ENCODE measurements at regions not wholly inside any gene's neighbourhood (a gene's known extent, or its start where the extent isn't known, plus 50 kb on each side); places are given as distances from the start of the nearest gene placed in this dataset.

DNA sequence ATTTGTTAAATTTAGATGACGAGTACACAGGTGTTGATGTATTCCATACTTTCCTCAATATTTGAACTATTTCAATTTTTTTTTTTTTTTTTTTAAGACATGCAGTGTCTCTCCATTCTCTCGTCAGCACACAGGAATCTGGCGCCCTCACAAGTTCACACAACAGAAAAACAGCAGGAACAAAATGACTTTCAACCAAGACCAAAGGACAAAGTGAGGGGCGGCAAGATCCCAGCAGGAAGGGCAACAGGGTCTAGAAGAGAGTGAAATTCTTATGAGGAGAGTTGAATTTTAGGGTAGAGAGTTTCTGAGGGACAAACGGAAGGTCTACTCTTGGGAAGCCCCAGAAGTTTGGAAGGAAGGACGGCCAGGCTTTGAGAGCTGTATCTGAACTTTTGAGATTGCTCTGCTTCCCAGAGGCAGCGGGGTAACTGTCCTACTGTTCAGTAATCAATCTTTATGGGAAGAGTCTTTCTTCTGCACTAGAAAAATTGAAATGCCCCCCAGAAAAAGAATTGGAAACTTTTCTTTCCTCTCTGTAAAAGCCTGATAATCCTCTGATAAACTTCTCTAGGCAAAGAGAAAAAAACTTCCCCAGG lies 760.2 kb downstream of the RAB28 start:
- H3K27ac ChIP-seq: no peak overlapping the region
- peaks cover 0 to 5% (median 0%) of the 10 kb centered on the region in 9 donors for H3K27me3 ChIP-seq
- peaks cover 0 to 6% (median 0%) of the 10 kb centered on the region in 12 donors for H3K4me1 ChIP-seq
- peak in 1 of 4 donors; percentile 41 for ATAC-seq
- peak overlapping the region in 1 of 12 donors; percentile 28 for H3K4me3 ChIP-seq
- 16 to 30% (median 23%) methylated on average over 7 of the region's 7 CpGs for WGBS, 4 donors
- peak in 1 of 5 donors; percentile 44 for DNase-seq
- TF ChIP-seq, protein P1, sequence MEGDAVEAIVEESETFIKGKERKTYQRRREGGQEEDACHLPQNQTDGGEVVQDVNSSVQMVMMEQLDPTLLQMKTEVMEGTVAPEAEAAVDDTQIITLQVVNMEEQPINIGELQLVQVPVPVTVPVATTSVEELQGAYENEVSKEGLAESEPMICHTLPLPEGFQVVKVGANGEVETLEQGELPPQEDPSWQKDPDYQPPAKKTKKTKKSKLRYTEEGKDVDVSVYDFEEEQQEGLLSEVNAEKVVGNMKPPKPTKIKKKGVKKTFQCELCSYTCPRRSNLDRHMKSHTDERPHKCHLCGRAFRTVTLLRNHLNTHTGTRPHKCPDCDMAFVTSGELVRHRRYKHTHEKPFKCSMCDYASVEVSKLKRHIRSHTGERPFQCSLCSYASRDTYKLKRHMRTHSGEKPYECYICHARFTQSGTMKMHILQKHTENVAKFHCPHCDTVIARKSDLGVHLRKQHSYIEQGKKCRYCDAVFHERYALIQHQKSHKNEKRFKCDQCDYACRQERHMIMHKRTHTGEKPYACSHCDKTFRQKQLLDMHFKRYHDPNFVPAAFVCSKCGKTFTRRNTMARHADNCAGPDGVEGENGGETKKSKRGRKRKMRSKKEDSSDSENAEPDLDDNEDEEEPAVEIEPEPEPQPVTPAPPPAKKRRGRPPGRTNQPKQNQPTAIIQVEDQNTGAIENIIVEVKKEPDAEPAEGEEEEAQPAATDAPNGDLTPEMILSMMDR (IDR thresholded peaks at IDR 0.05): peak in 3 of 12 donors; percentile 5 to 22 (median 14)
- no peak for TF ChIP-seq POLR2A (IDR thresholded peaks at IDR 0.05)
- intact Hi-C loops (cut with DNase I): loop anchor here in 2 of 10 donors (2.0 to 5.0 kb wide), 2 partner anchors 45 to 957 kb away; no protein-coding TSS in a partner anchor
- no peaks in the 10 kb centered on the region for H3K36me3 ChIP-seq
- H3K9me3 ChIP-seq: no peaks in the 10 kb centered on the region

DNA sequence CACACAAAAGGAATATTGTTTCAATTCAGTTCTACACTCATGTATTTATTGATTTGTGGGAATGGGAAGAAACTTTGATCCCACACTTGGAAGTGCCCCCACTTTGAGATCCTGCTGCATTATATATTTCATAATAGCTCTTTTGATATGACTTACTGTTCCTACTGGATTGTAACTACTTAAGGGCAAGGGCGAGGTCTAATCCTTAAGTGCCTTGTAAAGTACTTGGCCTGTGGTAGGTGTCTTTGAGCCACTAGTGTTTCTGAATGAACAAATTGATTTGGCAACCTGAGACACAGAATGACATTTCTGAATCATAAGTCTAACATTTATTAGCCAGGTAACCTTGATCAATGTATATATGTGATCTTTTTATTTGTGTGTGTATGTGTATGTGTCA lies 767.2 kb downstream of the RAB28 start:
- H3K27me3 ChIP-seq: no peaks in the 10 kb centered on the region
- DNase-seq: no peak
- H3K4me3 ChIP-seq: no peak overlapping the region
- 83 to 93% (median 87%) methylated on average over 1 of the region's 1 CpG for WGBS, 4 donors
- no peaks in the 10 kb centered on the region for H3K36me3 ChIP-seq
- intact Hi-C loops (cut with DNase I): no loop called here
- TF ChIP-seq POLR2A (IDR thresholded peaks at IDR 0.05): no peak
- TF ChIP-seq, protein P1 (IDR thresholded peaks at IDR 0.05): no peak
- no peaks in the 10 kb centered on the region for H3K9me3 ChIP-seq
- H3K4me1 ChIP-seq: no peaks in the 10 kb centered on the region
- no peak for ATAC-seq
- no peak overlapping the region for H3K27ac ChIP-seq

DNA sequence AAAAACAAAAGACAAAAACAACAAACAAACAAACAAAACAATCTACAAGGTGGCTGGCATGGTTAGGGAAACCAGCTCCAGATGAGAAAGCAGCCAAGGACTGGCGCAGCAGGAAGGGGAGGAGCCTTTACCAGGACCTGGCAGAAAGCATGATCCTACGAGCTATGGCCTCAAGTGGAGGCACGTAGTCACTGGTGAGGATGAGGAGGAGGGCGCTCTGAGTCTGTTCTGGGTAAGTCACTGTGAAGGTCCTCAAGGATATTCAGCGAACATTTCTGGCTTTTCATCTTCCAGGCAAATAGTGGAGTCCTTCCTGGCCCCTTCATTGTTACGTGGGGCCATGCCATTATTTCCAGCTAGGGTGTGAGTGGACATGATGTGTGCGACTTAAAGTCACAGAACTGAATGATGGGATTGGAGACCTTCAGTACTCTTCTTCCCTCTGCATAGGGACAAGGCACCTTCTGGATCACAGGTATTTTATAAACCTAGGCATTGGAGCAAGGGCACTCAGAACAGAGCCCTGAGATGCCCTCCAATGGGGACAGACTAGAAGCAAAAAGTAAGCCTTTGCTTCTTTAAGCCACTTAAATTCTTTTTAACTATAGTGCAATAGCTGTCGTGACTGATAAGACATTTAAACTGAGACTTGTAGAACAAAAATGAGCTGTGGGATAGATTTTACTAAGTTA lies 771.3 kb downstream of the RAB28 start:
- H3K27ac ChIP-seq: no peak overlapping the region
- intact Hi-C loops (cut with DNase I): no loop called here
- no peaks in the 10 kb centered on the region for H3K27me3 ChIP-seq
- ATAC-seq (no peak), DNase-seq (no peak)
- TF ChIP-seq, protein P1 (IDR thresholded peaks at IDR 0.05): no peak
- TF ChIP-seq POLR2A (IDR thresholded peaks at IDR 0.05): no peak
- no peaks in the 10 kb centered on the region for H3K9me3 ChIP-seq
- no peak overlapping the region for H3K4me3 ChIP-seq
- WGBS, 4 donors: 67 to 91% (median 83%) methylated on average over 6 to 8 of the region's 8 CpGs
- H3K4me1 ChIP-seq: no peaks in the 10 kb centered on the region
- no peaks in the 10 kb centered on the region for H3K36me3 ChIP-seq

DNA sequence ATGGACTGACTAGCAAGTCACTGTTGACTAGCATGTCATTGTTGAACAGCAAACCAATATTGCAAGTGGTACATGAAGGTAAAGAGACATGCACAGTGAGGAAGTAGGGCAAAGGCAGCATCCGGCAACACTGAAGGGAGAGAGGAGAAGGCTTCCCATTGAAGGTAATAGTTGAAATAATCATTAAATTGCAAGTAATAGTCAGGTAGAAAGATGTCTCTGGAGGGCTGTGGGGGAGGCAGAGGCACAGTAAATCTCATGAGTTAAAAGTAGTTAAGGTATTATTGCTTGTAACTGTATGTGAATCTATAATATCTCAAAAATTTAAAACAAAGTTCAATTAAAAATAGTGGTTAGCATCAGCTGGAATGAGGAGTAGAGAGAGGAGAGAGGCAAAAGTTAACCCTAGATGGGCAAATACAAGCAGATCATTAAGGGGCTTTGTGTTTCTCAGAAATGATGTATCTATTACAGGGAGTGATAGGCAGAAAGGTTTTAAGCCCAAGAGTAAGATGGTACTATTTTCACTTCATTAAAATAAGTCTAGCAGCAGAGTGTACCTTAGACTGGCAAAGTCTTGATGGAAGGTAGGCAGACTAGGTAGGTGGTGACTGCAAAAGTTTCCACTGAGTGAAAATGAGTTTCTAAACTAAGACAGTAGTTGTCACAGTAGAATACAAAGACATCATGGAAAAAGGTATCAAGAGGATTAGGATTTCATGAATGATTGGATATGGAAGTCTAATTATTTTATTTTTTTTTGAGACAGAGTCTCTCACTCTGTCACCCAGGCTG lies 776.6 kb downstream of the RAB28 start:
- Histone ChIP-seq H3K9me3 (no peaks in the 10 kb centered on the region), H3K36me3 (no peaks in the 10 kb centered on the region), H3K27ac (no peak overlapping the region), H3K4me1 (no peaks in the 10 kb centered on the region), H3K27me3 (no peaks in the 10 kb centered on the region), H3K4me3 (no peak overlapping the region)
- WGBS, 4 donors: 80 to 91% (median 88%) methylated on average over 1 of the region's 1 CpG
- no peak for ATAC-seq
- TF ChIP-seq POLR2A (IDR thresholded peaks at IDR 0.05): no peak
- TF ChIP-seq, protein P1 (IDR thresholded peaks at IDR 0.05): no peak
- intact Hi-C loops (cut with DNase I): no loop called here
- no peak for DNase-seq

Measured in heart left ventricle (tissue), 16 donors.